Panc1 (cell line): ENCODE measurements at regions not wholly inside any gene's neighbourhood (a gene's known extent, or its start where the extent isn't known, plus 50 kb on each side); places are given as distances from the start of the nearest gene placed in this dataset.

Source experiments
- CTCF ChIP-seq: fragments of 450-650 bp; IDR thresholded peaks from 2 replicates; pipeline ENCODE4 v1.5.1; 2017; ENCODE audit warnings: mild to moderate bottlenecking
- POLR2AphosphoS5 ChIP-seq: IDR thresholded peaks from 2 replicates; pipeline ENCODE4 v1.6.1; 2012; ENCODE audit warnings: mild to moderate bottlenecking, low read depth, low read length, moderate library complexity

- TF ChIP-seq POLR2AphosphoS5 (no peak), CTCF (no peak)
Measured at GRCh38 chr2:220705678-220706077, 866.4 kb downstream of the EPHA4 start.
